DOHH2 (cell line): ENCODE measurements at regions not wholly inside any gene's neighbourhood (a gene's known extent, or its start where the extent isn't known, plus 50 kb on each side); places are given as distances from the start of the nearest gene placed in this dataset.

Experiments
- H3F3A ChIP-seq: fragments of 200-600 bp; sonication (generic), shearing (Covaris generic); 2 replicates; pipeline ENCODE4 v1.6.0; 2016; ENCODE audit warnings: antibody characterized with exemption, mild to moderate bottlenecking; ENCODE audit not compliant: control insufficient read depth, insufficient read depth
- H3K27ac ChIP-seq: fragments of 200-600 bp; sonication (generic); 2 replicates; pipeline ENCODE4 v1.5.1; 2014; ENCODE audit warnings: low read depth, mild to moderate bottlenecking, low read length, moderate library complexity
- H3K27me3 ChIP-seq: fragments of 200-600 bp; sonication (generic); 2 replicates; pipeline ENCODE4 v1.6.1; 2014; ENCODE audit warnings: mild to moderate bottlenecking, low read length, mixed read lengths; ENCODE audit not compliant: control insufficient read depth
- H3K36me3 ChIP-seq: fragments of 200-600 bp; sonication (generic); 2 replicates; pipeline ENCODE4 v1.6.1; 2014; ENCODE audit warnings: mild to moderate bottlenecking, low read length, moderate library complexity, mixed read lengths; ENCODE audit not compliant: control insufficient read depth
- H3K4me1 ChIP-seq: fragments of 200-600 bp; sonication (generic); 2 replicates; pipeline ENCODE4 v1.6.1; 2014; ENCODE audit warnings: mild to moderate bottlenecking, low read length, mixed read lengths; ENCODE audit not compliant: control insufficient read depth
- H3K4me2 ChIP-seq: fragments of 200-600 bp; sonication (generic); 2 replicates; pipeline ENCODE4 v1.6.0; 2014; ENCODE audit warnings: mild to moderate bottlenecking, low read length, moderate library complexity
- H3K4me3 ChIP-seq: fragments of 200-600 bp; sonication (generic); 2 replicates; pipeline ENCODE4 v1.5.1; 2014; ENCODE audit warnings: mild to moderate bottlenecking, low read length, mixed read lengths
- H3K79me2 ChIP-seq: fragments of 200-600 bp; sonication (generic); 2 replicates; pipeline ENCODE4 v1.6.1; 2014; ENCODE audit warnings: mild to moderate bottlenecking, low read length, mixed read lengths; ENCODE audit not compliant: control insufficient read depth
- H3K9me2 ChIP-seq: fragments of 200-600 bp; sonication (generic); replicated peaks from 2 replicates; pipeline ENCODE4 v1.6.1; 2014; ENCODE audit warnings: mild to moderate bottlenecking, low read length, mixed read lengths; ENCODE audit not compliant: control insufficient read depth
- H3K9me3 ChIP-seq: fragments of 200-600 bp; sonication (generic); 2 replicates; pipeline ENCODE4 v1.6.1; 2014; ENCODE audit warnings: antibody characterized with exemption, low read length, mixed read lengths; ENCODE audit not compliant: control insufficient read depth, insufficient read depth
- H4K20me1 ChIP-seq: fragments of 200-600 bp; sonication (generic); 2 replicates; pipeline ENCODE4 v1.6.0; 2014; ENCODE audit warnings: low read depth, mild to moderate bottlenecking, antibody characterized with exemption, low read length, moderate library complexity; ENCODE audit not compliant: control insufficient read depth, insufficient read depth
- EZH2phosphoT487 ChIP-seq: fragments of 200-600 bp; sonication (generic); IDR thresholded peaks from 2 replicates; pipeline ENCODE4 v1.6.1; 2017; ENCODE audit warnings: borderline replicate concordance, mild to moderate bottlenecking, antibody characterized with exemption, low read length, moderate library complexity, mixed read lengths
- TF ChIP-seq, protein P1 (sequence below): fragments of 200-600 bp; sonication (generic); IDR thresholded peaks from one replicate; pipeline ENCODE4 v1.5.1; 2014; ENCODE audit warnings: antibody characterized with exemption, mild to moderate bottlenecking, low read depth, low read length; ENCODE audit not compliant: poor library complexity, severe bottlenecking

DNA sequence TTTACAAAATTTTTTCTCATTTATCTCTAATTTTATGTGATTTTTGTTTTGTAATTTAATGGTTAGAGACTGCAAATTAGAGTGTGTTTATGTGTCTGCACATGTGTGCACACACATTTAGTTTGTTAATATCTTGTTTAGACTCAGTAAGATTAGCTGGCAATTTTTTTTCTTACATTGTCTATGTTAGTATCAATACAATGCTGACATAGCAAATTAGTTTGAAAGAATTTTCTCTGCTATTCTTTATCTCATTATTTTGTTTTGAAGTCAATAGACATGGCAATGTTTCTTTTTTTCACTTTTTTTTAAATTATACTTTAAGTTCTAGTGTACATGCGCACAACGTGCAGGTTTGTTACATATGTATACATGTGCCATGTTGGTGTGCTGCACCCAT is 1155.0 kb downstream of the ZPLD1 start:
- no peaks in the 10 kb centered on the region for H4K20me1 ChIP-seq
- H3F3A ChIP-seq, result no peaks in the 10 kb centered on the region

DNA sequence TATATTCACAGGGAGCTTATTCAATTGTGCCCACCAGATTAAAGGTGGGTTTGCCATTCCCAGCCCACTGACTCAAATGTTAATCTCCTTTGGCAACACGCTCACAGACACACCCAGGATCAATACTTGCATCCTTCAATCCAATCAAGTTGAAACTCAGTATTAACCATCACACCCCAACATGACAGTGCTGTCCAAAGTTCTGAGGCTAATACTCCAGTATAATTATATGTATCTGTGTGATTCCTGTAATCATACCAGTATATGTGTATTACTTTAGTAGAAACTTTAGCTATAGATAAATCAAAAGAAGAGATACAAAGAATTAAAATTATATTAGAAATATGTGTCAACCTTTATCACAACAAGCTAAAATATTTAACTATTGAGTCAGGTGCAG is 1166.0 kb downstream of the ZPLD1 start:
- Histone ChIP-seq H3K36me3 (no peaks in the 10 kb centered on the region), H4K20me1 (no peaks in the 10 kb centered on the region), H3K9me3 (no peaks in the 10 kb centered on the region), H3K4me1 (no peaks in the 10 kb centered on the region), H3K27ac (no peak overlapping the region), H3F3A (no peaks in the 10 kb centered on the region), H3K27me3 (no peaks in the 10 kb centered on the region), H3K4me2 (no peak overlapping the region), H3K9me2 (no peaks in the 10 kb centered on the region), H3K4me3 (no peak overlapping the region), H3K79me2 (no peaks in the 10 kb centered on the region)
- TF ChIP-seq, protein P1, sequence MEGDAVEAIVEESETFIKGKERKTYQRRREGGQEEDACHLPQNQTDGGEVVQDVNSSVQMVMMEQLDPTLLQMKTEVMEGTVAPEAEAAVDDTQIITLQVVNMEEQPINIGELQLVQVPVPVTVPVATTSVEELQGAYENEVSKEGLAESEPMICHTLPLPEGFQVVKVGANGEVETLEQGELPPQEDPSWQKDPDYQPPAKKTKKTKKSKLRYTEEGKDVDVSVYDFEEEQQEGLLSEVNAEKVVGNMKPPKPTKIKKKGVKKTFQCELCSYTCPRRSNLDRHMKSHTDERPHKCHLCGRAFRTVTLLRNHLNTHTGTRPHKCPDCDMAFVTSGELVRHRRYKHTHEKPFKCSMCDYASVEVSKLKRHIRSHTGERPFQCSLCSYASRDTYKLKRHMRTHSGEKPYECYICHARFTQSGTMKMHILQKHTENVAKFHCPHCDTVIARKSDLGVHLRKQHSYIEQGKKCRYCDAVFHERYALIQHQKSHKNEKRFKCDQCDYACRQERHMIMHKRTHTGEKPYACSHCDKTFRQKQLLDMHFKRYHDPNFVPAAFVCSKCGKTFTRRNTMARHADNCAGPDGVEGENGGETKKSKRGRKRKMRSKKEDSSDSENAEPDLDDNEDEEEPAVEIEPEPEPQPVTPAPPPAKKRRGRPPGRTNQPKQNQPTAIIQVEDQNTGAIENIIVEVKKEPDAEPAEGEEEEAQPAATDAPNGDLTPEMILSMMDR, result no peak
- TF ChIP-seq EZH2phosphoT487, result no peak

More for the DNA sequence above, 1155.0 kb downstream of the ZPLD1 start:
- H3K79me2 ChIP-seq, result no peaks in the 10 kb centered on the region
- H3K4me3 ChIP-seq, result no peak overlapping the region
- no peak for TF ChIP-seq EZH2phosphoT487
- TF ChIP-seq, protein P1, result no peak
- no peak overlapping the region for H3K4me2 ChIP-seq
- no peaks in the 10 kb centered on the region for H3K9me3 ChIP-seq
- H3K36me3 ChIP-seq, result no peaks in the 10 kb centered on the region
- no peaks in the 10 kb centered on the region for H3K4me1 ChIP-seq
- no peaks in the 10 kb centered on the region for H3K9me2 ChIP-seq
- no peaks in the 10 kb centered on the region for H3K27me3 ChIP-seq
- H3K27ac ChIP-seq, result no peak overlapping the region

DNA sequence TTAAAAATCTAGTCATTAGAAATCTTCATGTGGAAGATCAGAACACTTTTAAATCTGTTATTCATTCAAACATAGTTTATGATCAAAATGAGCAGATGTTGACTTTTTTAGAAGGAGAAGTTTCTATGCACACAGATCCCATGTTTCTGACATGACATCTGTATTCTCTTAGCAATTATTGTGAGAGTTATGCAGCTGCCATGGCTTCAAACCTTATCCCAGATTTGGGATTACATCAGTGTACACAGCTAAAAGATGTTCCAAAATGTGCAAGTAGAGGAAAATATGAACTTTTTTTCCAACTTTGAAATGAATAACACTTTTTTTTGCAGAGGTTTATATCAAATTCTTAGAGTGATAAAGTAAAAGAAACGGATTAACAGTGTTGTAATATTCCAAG is 1166.9 kb downstream of the ZPLD1 start:
- Histone ChIP-seq H3K27ac (no peak overlapping the region), H3K79me2 (no peaks in the 10 kb centered on the region), H3K4me2 (no peak overlapping the region), H3K4me1 (no peaks in the 10 kb centered on the region), H4K20me1 (no peaks in the 10 kb centered on the region), H3K4me3 (no peak overlapping the region), H3K36me3 (no peaks in the 10 kb centered on the region), H3K9me2 (no peaks in the 10 kb centered on the region), H3K27me3 (no peaks in the 10 kb centered on the region), H3F3A (no peaks in the 10 kb centered on the region), H3K9me3 (no peaks in the 10 kb centered on the region)
- no peak for TF ChIP-seq EZH2phosphoT487
- TF ChIP-seq, protein P1, result no peak

DNA sequence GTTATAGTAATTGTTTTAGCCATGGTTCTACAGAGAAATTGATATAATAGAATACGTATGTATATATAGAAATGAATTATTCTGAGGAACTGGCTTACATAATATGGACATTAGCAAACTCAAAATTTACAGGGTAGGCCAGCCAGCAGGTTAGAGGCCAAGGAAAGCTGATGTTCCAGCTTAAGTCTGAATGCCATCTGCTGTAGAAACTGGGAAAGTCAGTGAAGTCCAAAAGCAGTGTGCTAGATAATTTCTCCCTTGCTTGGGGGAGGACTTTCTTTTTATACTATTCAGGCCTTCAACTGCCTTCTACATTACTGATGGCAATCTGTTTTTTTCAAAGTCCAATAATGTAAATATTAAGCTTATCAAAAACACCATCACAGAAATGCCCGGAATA is 1174.7 kb downstream of the ZPLD1 start:
- H3K9me3 ChIP-seq, result no peaks in the 10 kb centered on the region
- H3F3A ChIP-seq, result no peaks in the 10 kb centered on the region
- H4K20me1 ChIP-seq, result no peaks in the 10 kb centered on the region
- TF ChIP-seq, protein P1, result no peak
- TF ChIP-seq EZH2phosphoT487, result no peak
- H3K79me2 ChIP-seq, result no peaks in the 10 kb centered on the region
- no peaks in the 10 kb centered on the region for H3K9me2 ChIP-seq
- H3K4me3 ChIP-seq, result no peak overlapping the region
- H3K4me1 ChIP-seq, result no peaks in the 10 kb centered on the region
- H3K36me3 ChIP-seq, result no peaks in the 10 kb centered on the region
- H3K4me2 ChIP-seq, result no peak overlapping the region
- H3K27me3 ChIP-seq, result no peaks in the 10 kb centered on the region
- H3K27ac ChIP-seq, result no peak overlapping the region
